ENCODE measurements at regions not wholly inside any gene's neighbourhood (a gene's known extent, or its start where the extent isn't known, plus 50 kb on each side); places are given as distances from the start of the nearest gene placed in this dataset.
"Not testable (repeated sequence)": the region's sequence is repeated elsewhere in the genome, so short reads cannot be mapped to it uniquely, and the experiment has no call there.

- DNase-seq (ENCODE audit: low read depth), result no peak
- H3K4me3 ChIP-seq (ENCODE audit: low read depth, low read length), result no peak overlapping the region
- TF ChIP-seq CTCF (IDR thresholded peaks at IDR 0.05; ENCODE audit: insufficient read depth, low read depth, low read length, missing control alignments), result no peak
These were observed 52.0 kb upstream of the LRIG1 start for GRCh38 chr3:66552846-66553245.

GRCh38 chr3:66553441-66554113 is 52.8 kb upstream of the LRIG1 start:
- no peak overlapping the region for H3K4me3 ChIP-seq (ENCODE audit: low read depth, low read length)
- no peak for DNase-seq (ENCODE audit: low read depth)
- no peak for TF ChIP-seq CTCF (IDR thresholded peaks at IDR 0.05; ENCODE audit: insufficient read depth, low read depth, low read length, missing control alignments)

GRCh38 chr3:66554178-66554577 is 53.4 kb upstream of the LRIG1 start:
- TF ChIP-seq CTCF (IDR thresholded peaks at IDR 0.05; ENCODE audit: insufficient read depth, low read depth, low read length, missing control alignments), result no peak
- DNase-seq (ENCODE audit: low read depth), result no peak
- no peak overlapping the region for H3K4me3 ChIP-seq (ENCODE audit: low read depth, low read length)

- no peak overlapping the region for H3K4me3 ChIP-seq (ENCODE audit: low read depth, low read length)
- no peak for DNase-seq (ENCODE audit: low read depth)
- TF ChIP-seq CTCF (IDR thresholded peaks at IDR 0.05; ENCODE audit: insufficient read depth, low read depth, low read length, missing control alignments), result no peak
These were observed 54.5 kb upstream of the LRIG1 start for GRCh38 chr3:66555214-66555844.

- H3K4me3 ChIP-seq (ENCODE audit: low read depth, low read length), result no peak overlapping the region
- no peak for DNase-seq (ENCODE audit: low read depth)
- TF ChIP-seq CTCF (IDR thresholded peaks at IDR 0.05; ENCODE audit: insufficient read depth, low read depth, low read length, missing control alignments), result no peak
These were observed 56.3 kb upstream of the LRIG1 start for GRCh38 chr3:66557170-66557569.

GRCh38 chr3:66559924-66560323 is 59.1 kb upstream of the LRIG1 start:
- not testable (repeated sequence) for H3K4me3 ChIP-seq (ENCODE audit: low read depth, low read length); DNase-seq (ENCODE audit: low read depth)

GRCh38 chr3:66561367-66561766 is 60.5 kb upstream of the LRIG1 start:
- no peak for DNase-seq (ENCODE audit: low read depth)
- H3K4me3 ChIP-seq (ENCODE audit: low read depth, low read length), result no peak overlapping the region
- no peak for TF ChIP-seq CTCF (IDR thresholded peaks at IDR 0.05; ENCODE audit: insufficient read depth, low read depth, low read length, missing control alignments)

Measured in GM12865 (cell line).